ENCODE measurements at regions not wholly inside any gene's neighbourhood (a gene's known extent, or its start where the extent isn't known, plus 50 kb on each side); places are given as distances from the start of the nearest gene placed in this dataset.
"Not testable (repeated sequence)": the region's sequence is repeated elsewhere in the genome, so short reads cannot be mapped to it uniquely, and the experiment has no call there.

- no peak overlapping the region for H3K27ac ChIP-seq
- no peak for TF ChIP-seq CTCF (IDR thresholded peaks at IDR 0.05)
- TF ChIP-seq POLR2A (IDR thresholded peaks at IDR 0.05), result no peak
- no peaks in the 10 kb centered on the region for H3K36me3 ChIP-seq
- WGBS (ENCODE audit: insufficient coverage, low coverage, low lambda C conversion rate, missing lambda C conversion rate), result 25% methylated on average over 2 of the region's 2 CpGs
- no peaks in the 10 kb centered on the region for H3K4me1 ChIP-seq
- intact Hi-C loops (cut with DNase I), result no loop called here
- ATAC-seq, result no peak
- H3K9me3 ChIP-seq, result no peaks in the 10 kb centered on the region
- H3K4me3 ChIP-seq, result no peak overlapping the region
- no peak for DNase-seq
- no peaks in the 10 kb centered on the region for H3K27me3 ChIP-seq
These were observed 386.7 kb downstream of the DAD1 start for GRCh38 chr14:22202313-22202712.

GRCh38 chr14:22200977-22201605 lies 387.9 kb downstream of the DAD1 start:
- Histone ChIP-seq H3K4me1 (no peaks in the 10 kb centered on the region), H3K27me3 (no peaks in the 10 kb centered on the region), H3K36me3 (no peaks in the 10 kb centered on the region), H3K27ac (no peak overlapping the region), H3K9me3 (no peaks in the 10 kb centered on the region), H3K4me3 (no peak overlapping the region)
- TF ChIP-seq POLR2A (IDR thresholded peaks at IDR 0.05) (no peak), CTCF (IDR thresholded peaks at IDR 0.05) (peak; percentile 17 to 72 (median 55))
- 8% methylated on average over 1 of the region's 1 CpG for WGBS (ENCODE audit: insufficient coverage, low coverage, low lambda C conversion rate, missing lambda C conversion rate)
- DNase-seq (no peak), ATAC-seq (peak; percentile 61 to 96 (median 88))
- intact Hi-C loops (cut with DNase I), result no loop called here

- H3K36me3 ChIP-seq; H3K27me3 ChIP-seq; H3K27ac ChIP-seq; H3K4me1 ChIP-seq; intact Hi-C loops (cut with DNase I); H3K4me3 ChIP-seq; DNase-seq; H3K9me3 ChIP-seq; ATAC-seq: not testable (repeated sequence)
- WGBS (ENCODE audit: insufficient coverage, low coverage, low lambda C conversion rate, missing lambda C conversion rate), result 69% methylated on average over 2 of the region's 2 CpGs
These were observed 388.9 kb downstream of the DAD1 start for GRCh38 chr14:22200131-22200530.

GRCh38 chr14:22194664-22195063 lies 394.4 kb downstream of the DAD1 start:
- intact Hi-C loops (cut with DNase I), result no loop called here
- H3K27me3 ChIP-seq, result no peaks in the 10 kb centered on the region
- ATAC-seq, result no peak
- no peaks in the 10 kb centered on the region for H3K36me3 ChIP-seq
- H3K4me1 ChIP-seq, result no peaks in the 10 kb centered on the region
- WGBS (ENCODE audit: insufficient coverage, low coverage, low lambda C conversion rate, missing lambda C conversion rate), result 43% methylated on average over 2 of the region's 2 CpGs
- no peak for DNase-seq
- no peaks in the 10 kb centered on the region for H3K9me3 ChIP-seq
- no peak overlapping the region for H3K27ac ChIP-seq
- TF ChIP-seq CTCF (IDR thresholded peaks at IDR 0.05) (no peak), POLR2A (IDR thresholded peaks at IDR 0.05) (no peak)
- no peak overlapping the region for H3K4me3 ChIP-seq

- Histone ChIP-seq H3K27ac (no peak overlapping the region), H3K4me1 (no peaks in the 10 kb centered on the region), H3K9me3 (no peaks in the 10 kb centered on the region), H3K36me3 (no peaks in the 10 kb centered on the region), H3K27me3 (no peaks in the 10 kb centered on the region), H3K4me3 (no peak overlapping the region)
- ATAC-seq, result no peak
- intact Hi-C loops (cut with DNase I), result no loop called here
- no peak for DNase-seq
- 50% methylated on average over 9 of the region's 10 CpGs for WGBS (ENCODE audit: insufficient coverage, low coverage, low lambda C conversion rate, missing lambda C conversion rate)
- no peak for TF ChIP-seq POLR2A (IDR thresholded peaks at IDR 0.05)
- TF ChIP-seq CTCF (IDR thresholded peaks at IDR 0.05), result no peak
These were observed 398.4 kb downstream of the DAD1 start for GRCh38 chr14:22190411-22191191.
